MCF 10A (cell line): ENCODE measurements at regions not wholly inside any gene's neighbourhood (a gene's known extent, or its start where the extent isn't known, plus 50 kb on each side); places are given as distances from the start of the nearest gene placed in this dataset.
"Not testable (repeated sequence)": the region's sequence is repeated elsewhere in the genome, so short reads cannot be mapped to it uniquely, and the experiment has no call there.

Experiments used
- BruUV-seq: library from RNA; stranded (reverse); fragments of 400-500 nt; replicated peaks from 2 replicates; lab custom pipeline; 2021; lab: Mats Ljungman, UMichigan
- CTCF ChIA-PET: fragments of 300-600 bp; sonication (Branson Sonifier 250); formaldehyde crosslinking; extraction: SDS; loops from one replicate; lab custom pipeline; 2021; ENCODE audit warnings: antibody characterized with exemption, inconsistent platforms; lab: Yijun Ruan, JAX
- POLR2A ChIA-PET: fragments of 300-600, 350-650 bp; sonication (Branson Sonifier 250); formaldehyde crosslinking; extraction: SDS; loops from one replicate; lab custom pipeline; 2020; ENCODE audit warnings: antibody characterized with exemption, inconsistent platforms; lab: Yijun Ruan, JAX
- DNase-seq: peaks from one replicate; pipeline ENCODE4 v3.0.0-alpha.2; 2018; ENCODE audit not compliant: unreplicated experiment
- H3K27ac Mint-ChIP-seq: one replicate; pipeline ENCODE4 v1.8.0; 2022; ENCODE audit warnings: mild to moderate bottlenecking, low read depth, mixed read lengths; ENCODE audit not compliant: unreplicated experiment
- H3K27me3 Mint-ChIP-seq: one replicate; pipeline ENCODE4 v1.8.0; 2022; ENCODE audit warnings: mixed read lengths; ENCODE audit not compliant: insufficient read depth, unreplicated experiment
- H3K36me3 Mint-ChIP-seq: one replicate; pipeline ENCODE4 v1.8.0; 2022; ENCODE audit warnings: mild to moderate bottlenecking, moderate library complexity, mixed read lengths; ENCODE audit not compliant: insufficient read depth, unreplicated experiment
- H3K4me1 Mint-ChIP-seq: one replicate; pipeline ENCODE4 v1.8.0; 2022; ENCODE audit warnings: mixed read lengths; ENCODE audit not compliant: insufficient read depth, unreplicated experiment
- H3K4me3 Mint-ChIP-seq: one replicate; pipeline ENCODE4 v1.8.0; 2022; ENCODE audit warnings: mild to moderate bottlenecking, moderate library complexity, mixed read lengths; ENCODE audit not compliant: unreplicated experiment
- H3K9me3 Mint-ChIP-seq: one replicate; pipeline ENCODE4 v1.8.0; 2022; ENCODE audit warnings: mixed read lengths; ENCODE audit not compliant: unreplicated experiment
- CTCF ChIP-seq: fragments of 200-600 bp; IDR thresholded peaks from one replicate; pipeline ENCODE4 v1.8.0; 2022; ENCODE audit warnings: antibody characterized with exemption, mild to moderate bottlenecking; ENCODE audit not compliant: unreplicated experiment
- intact Hi-C: fragments of 100-400 bp; cut with micrococcal nuclease; formaldehyde crosslinking; loops from 2 replicates; pipeline ENCODE4 v1.14.1; 2022

- no TSS peak for BruUV-seq
- DNase-seq, result no peak
- Mint-ChIP-seq H3K4me1 (peaks cover 11% of the 10 kb centered on the region), H3K27me3 (no peaks in the 10 kb centered on the region), H3K9me3 (peaks cover 14% of the 10 kb centered on the region), H3K4me3 (no peak overlapping the region), H3K27ac (no peak overlapping the region), H3K36me3 (no peaks in the 10 kb centered on the region)
- ChIA-PET POLR2A (no interaction called here), CTCF (interaction anchor here (0.7 kb wide), 1 partner anchor 10 kb away, joined by 5 read pairs; no protein-coding TSS in a partner anchor)
- TF ChIP-seq CTCF, result no peak
- intact Hi-C loops, result no loop called here
Observed at GRCh38 chr4:42311591-42311990, 85.7 kb upstream of the SHISA3 start.

- H3K27ac Mint-ChIP-seq, intact Hi-C loops, CTCF ChIA-PET, POLR2A ChIA-PET, DNase-seq, BruUV-seq, H3K27me3 Mint-ChIP-seq, H3K4me3 Mint-ChIP-seq, H3K36me3 Mint-ChIP-seq: not testable (repeated sequence)
- Mint-ChIP-seq H3K4me1 (peaks cover 11% of the 10 kb centered on the region), H3K9me3 (peaks cover 14% of the 10 kb centered on the region)
Observed at GRCh38 chr4:42313420-42313819, 83.9 kb upstream of the SHISA3 start.

GRCh38 chr4:42313872-42314271, 83.4 kb upstream of the SHISA3 start:
- intact Hi-C loops, result no loop called here
- DNase-seq, result no peak
- H3K27me3 Mint-ChIP-seq, result no peaks in the 10 kb centered on the region
- H3K36me3 Mint-ChIP-seq, result no peaks in the 10 kb centered on the region
- no peak for TF ChIP-seq CTCF
- no peak overlapping the region for H3K4me3 Mint-ChIP-seq
- H3K9me3 Mint-ChIP-seq, result peaks cover 14% of the 10 kb centered on the region
- no peak overlapping the region for H3K27ac Mint-ChIP-seq
- H3K4me1 Mint-ChIP-seq, result peaks cover 11% of the 10 kb centered on the region
- POLR2A ChIA-PET, result no interaction called here
- no TSS peak for BruUV-seq
- CTCF ChIA-PET, result no interaction called here

GRCh38 chr4:42315231-42315630, 82.1 kb upstream of the SHISA3 start:
- H3K36me3 Mint-ChIP-seq, result no peaks in the 10 kb centered on the region
- no peaks in the 10 kb centered on the region for H3K27me3 Mint-ChIP-seq
- peaks cover 15% of the 10 kb centered on the region for H3K4me1 Mint-ChIP-seq
- no peak for TF ChIP-seq CTCF
- H3K9me3 Mint-ChIP-seq, result peaks cover 14% of the 10 kb centered on the region
- ChIA-PET CTCF (interaction anchor here (0.7 to 1.9 kb wide), 3 partner anchors 24 to 33 kb away, joined by 3 to 5 read pairs (median 4); no protein-coding TSS in a partner anchor), POLR2A (no interaction called here)
- H3K27ac Mint-ChIP-seq, result no peak overlapping the region
- intact Hi-C loops, result no loop called here
- no peak overlapping the region for H3K4me3 Mint-ChIP-seq
- DNase-seq, result no peak
- BruUV-seq, result no TSS peak
